ENCODE measurements at regions not wholly inside any gene's neighbourhood (a gene's known extent, or its start where the extent isn't known, plus 50 kb on each side); places are given as distances from the start of the nearest gene placed in this dataset.
A peak's percentile ranks its signal among the peaks of the same experiment; 100 is the strongest.

DNA sequence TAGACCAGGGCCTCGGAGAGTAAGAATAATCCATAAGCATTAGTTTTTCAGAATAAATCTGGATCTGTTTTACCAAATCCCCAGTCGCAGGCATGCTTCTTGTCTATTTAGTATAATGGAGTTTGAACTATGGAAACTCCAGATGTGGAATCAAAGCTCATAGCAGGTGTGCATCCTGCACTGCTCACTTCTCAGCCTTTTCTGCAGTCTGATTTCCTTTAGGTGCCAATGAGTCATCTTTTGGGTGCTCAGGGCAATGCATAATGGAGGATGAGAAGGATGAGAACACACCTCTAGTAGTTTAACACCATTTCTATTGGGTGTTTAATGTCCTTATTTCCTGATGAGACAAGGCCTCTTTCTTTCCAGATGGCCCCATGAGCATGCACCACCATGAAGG, 961.2 kb downstream of the TMEM121 start:
- Histone ChIP-seq H3K4me1 (no peaks in the 10 kb centered on the region), H3K4me3 (no peak overlapping the region), H3K27me3 (no peaks in the 10 kb centered on the region), H3K27ac (no peak overlapping the region), H3K9me3 (no peaks in the 10 kb centered on the region), H3K36me3 (no peaks in the 10 kb centered on the region)
- WGBS, 2 donors, result 47 to 54% methylated on average over 2 of the region's 2 CpGs
- intact Hi-C loops (cut with DNase I), result no loop called here
- TF ChIP-seq, protein P1, sequence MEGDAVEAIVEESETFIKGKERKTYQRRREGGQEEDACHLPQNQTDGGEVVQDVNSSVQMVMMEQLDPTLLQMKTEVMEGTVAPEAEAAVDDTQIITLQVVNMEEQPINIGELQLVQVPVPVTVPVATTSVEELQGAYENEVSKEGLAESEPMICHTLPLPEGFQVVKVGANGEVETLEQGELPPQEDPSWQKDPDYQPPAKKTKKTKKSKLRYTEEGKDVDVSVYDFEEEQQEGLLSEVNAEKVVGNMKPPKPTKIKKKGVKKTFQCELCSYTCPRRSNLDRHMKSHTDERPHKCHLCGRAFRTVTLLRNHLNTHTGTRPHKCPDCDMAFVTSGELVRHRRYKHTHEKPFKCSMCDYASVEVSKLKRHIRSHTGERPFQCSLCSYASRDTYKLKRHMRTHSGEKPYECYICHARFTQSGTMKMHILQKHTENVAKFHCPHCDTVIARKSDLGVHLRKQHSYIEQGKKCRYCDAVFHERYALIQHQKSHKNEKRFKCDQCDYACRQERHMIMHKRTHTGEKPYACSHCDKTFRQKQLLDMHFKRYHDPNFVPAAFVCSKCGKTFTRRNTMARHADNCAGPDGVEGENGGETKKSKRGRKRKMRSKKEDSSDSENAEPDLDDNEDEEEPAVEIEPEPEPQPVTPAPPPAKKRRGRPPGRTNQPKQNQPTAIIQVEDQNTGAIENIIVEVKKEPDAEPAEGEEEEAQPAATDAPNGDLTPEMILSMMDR (IDR thresholded peaks at IDR 0.05), result no peak
- no peak for TF ChIP-seq POLR2A (IDR thresholded peaks at IDR 0.05)
- no peak for DNase-seq

DNA sequence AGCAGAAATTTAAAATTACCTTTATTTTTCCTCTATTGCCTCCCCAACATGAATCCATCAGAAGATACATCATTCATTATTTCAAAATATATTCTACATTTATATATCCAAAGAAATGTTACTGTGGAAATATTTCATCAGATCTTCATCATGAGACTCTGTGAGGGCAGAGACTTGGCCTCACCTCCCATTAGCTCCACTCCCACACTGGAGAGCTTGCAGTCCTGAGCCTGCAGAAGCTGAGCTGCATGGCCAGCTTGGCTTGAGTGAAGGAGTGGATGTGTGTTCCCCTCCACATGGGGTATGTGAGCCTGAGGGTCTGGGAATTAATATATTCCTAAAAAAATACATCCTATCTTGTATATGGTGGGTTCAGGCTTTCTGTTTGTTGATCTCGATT, 961.9 kb downstream of the TMEM121 start:
- TF ChIP-seq, protein P1 (IDR thresholded peaks at IDR 0.05), result no peak
- no peak for TF ChIP-seq POLR2A (IDR thresholded peaks at IDR 0.05)
- no peaks in the 10 kb centered on the region for H3K4me1 ChIP-seq
- H3K27me3 ChIP-seq, result no peaks in the 10 kb centered on the region
- no peaks in the 10 kb centered on the region for H3K36me3 ChIP-seq
- no peak for DNase-seq
- no peaks in the 10 kb centered on the region for H3K9me3 ChIP-seq
- H3K27ac ChIP-seq, result no peak overlapping the region
- intact Hi-C loops (cut with DNase I), result no loop called here
- WGBS, 2 donors, result 50 to 83% methylated on average over 1 of the region's 1 CpG
- H3K4me3 ChIP-seq, result no peak overlapping the region

DNA sequence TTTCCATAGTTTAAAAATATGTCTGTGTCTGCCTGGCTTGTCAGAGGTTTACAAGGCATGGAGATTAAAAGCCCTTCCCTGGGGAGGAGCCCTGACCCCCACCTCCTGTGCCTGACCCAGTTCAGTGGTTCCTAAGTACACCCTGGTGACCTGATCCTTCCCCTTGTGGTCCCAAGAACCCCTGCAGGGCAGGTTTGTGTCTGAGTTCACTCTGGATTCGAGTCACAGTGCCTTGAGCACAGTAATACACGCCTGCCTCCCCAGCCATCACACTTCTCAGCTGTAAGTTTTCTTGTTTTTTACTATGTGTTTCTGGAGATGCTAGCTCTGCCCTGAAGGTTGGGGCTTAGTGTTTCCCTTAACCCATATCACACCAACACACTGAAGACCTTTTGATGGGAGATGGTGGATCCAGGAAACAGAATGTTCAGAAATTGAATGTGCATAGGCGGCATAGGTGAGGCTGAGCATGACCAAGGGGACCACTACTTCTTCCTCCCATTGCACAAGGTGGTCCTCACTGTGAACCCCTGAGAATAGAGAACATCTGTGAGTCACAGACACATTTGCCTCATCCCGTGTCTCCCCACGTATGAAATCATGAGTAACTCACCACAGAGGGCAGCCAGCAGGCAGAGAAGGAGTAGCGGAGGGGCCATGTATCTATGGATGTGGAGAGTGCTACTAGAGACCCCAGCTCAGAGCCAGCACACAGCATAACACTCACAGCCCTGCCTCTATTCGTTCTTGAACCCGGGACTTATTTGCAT, 962.9 kb downstream of the TMEM121 start:
- WGBS, 2 donors, result 42 to 59% methylated on average over 7 to 8 of the region's 8 CpGs
- intact Hi-C loops (cut with DNase I), result no loop called here
- H3K4me3 ChIP-seq, result no peak overlapping the region

DNA sequence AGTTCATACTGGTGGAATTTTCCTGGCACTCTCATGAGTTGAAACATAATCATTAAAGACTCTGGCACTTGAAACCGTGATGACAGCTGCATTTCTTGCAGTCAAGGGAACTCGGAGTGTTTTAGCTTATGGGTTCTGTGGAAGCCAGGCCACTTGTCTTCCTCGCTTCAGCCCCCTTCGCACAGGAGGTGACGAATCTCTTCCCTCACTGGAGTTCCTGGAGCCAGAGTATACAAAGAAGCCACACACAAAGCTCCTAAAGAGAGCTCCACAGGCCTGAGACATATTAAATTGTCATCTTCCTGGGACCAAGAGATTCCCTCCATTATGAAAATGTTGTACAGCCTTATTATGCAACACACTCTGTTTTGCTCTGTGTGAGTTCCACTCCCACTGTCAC, 964.1 kb downstream of the TMEM121 start:
- DNase-seq, result no peak
- no peaks in the 10 kb centered on the region for H3K9me3 ChIP-seq
- no peaks in the 10 kb centered on the region for H3K27me3 ChIP-seq
- no peak overlapping the region for H3K4me3 ChIP-seq
- 64 to 72% methylated on average over 5 of the region's 5 CpGs for WGBS, 2 donors
- no peaks in the 10 kb centered on the region for H3K36me3 ChIP-seq
- no peak overlapping the region for H3K27ac ChIP-seq
- TF ChIP-seq, protein P1 (IDR thresholded peaks at IDR 0.05), result no peak
- TF ChIP-seq POLR2A (IDR thresholded peaks at IDR 0.05), result no peak
- no peaks in the 10 kb centered on the region for H3K4me1 ChIP-seq
- intact Hi-C loops (cut with DNase I), result no loop called here

More for the DNA sequence above, 962.9 kb downstream of the TMEM121 start:
- no peak for DNase-seq
- TF ChIP-seq, protein P1 (IDR thresholded peaks at IDR 0.05), result no peak
- TF ChIP-seq POLR2A (IDR thresholded peaks at IDR 0.05), result no peak
- Histone ChIP-seq H3K9me3 (no peaks in the 10 kb centered on the region), H3K27ac (no peak overlapping the region), H3K4me1 (no peaks in the 10 kb centered on the region), H3K27me3 (no peaks in the 10 kb centered on the region), H3K36me3 (no peaks in the 10 kb centered on the region)

DNA sequence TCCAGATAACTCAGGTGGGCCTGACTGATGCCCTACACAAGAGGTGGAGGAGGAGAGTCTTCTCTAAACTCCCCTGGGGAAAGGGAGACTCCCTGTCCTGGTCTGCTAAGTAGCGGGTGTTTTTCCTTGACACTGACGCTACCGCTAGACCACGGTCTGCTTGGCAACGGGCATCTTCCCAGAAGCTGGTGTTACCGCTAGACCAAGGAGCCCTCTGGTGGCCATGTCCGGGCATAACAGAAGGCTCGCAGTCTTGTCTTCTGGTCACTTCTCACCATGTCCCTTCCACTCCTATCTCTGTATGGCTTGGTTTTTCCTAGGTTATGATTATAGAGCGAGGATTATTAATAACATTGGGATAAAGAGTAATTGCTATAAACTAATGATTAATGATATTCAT, 965.5 kb downstream of the TMEM121 start:
- Histone ChIP-seq H3K4me3 (no peak overlapping the region), H3K4me1 (no peaks in the 10 kb centered on the region), H3K27me3 (no peaks in the 10 kb centered on the region), H3K9me3 (no peaks in the 10 kb centered on the region), H3K36me3 (no peaks in the 10 kb centered on the region), H3K27ac (no peak overlapping the region)
- no peak for DNase-seq
- intact Hi-C loops (cut with DNase I), result no loop called here
- 58 to 65% methylated on average over 9 of the region's 9 CpGs for WGBS, 2 donors
- TF ChIP-seq POLR2A (IDR thresholded peaks at IDR 0.05), result no peak
- TF ChIP-seq, protein P1 (IDR thresholded peaks at IDR 0.05), result peak in 2 of 6 experiments; percentile 9 to 12
